H1 (cell line): ENCODE measurements at regions not wholly inside any gene's neighbourhood (a gene's known extent, or its start where the extent isn't known, plus 50 kb on each side); places are given as distances from the start of the nearest gene placed in this dataset.

Experiments
- CTCF ChIA-PET: fragments of 300-600 bp; sonication (Branson Sonifier 250); formaldehyde crosslinking; loops from one replicate; lab custom pipeline; 2021; ENCODE audit not compliant: partially characterized antibody; lab: Charles Lee
- POLR2A ChIA-PET: fragments of 300-600 bp; sonication (Branson Sonifier 250); formaldehyde crosslinking; loops from one replicate; lab custom pipeline; 2021; ENCODE audit warnings: inconsistent platforms; ENCODE audit not compliant: partially characterized antibody; lab: Charles Lee
- DNase-seq, 2 experiments: peaks; one replicate each; pipeline versions ENCODE4 v3.0.0 to v3.0.0-alpha.2; 2010 to 2022; ENCODE audit warnings: low spot score in 2 of 2, low read depth in 1 of 2, mixed read lengths in 1 of 2
- FAIRE-seq: peaks from 2 replicates; lab custom pipeline; 2011; peaks lifted over from hg19 to GRCh38; lab: Jason Lieb, UNC
- H2AFZ ChIP-seq: 2 replicates; pipeline ENCODE4 v1.8.1; 2012; ENCODE audit warnings: low read length, inconsistent platforms
- H2AK5ac ChIP-seq: 2 replicates; pipeline ENCODE4 v1.6.1; 2013; ENCODE audit warnings: low read depth, low read length
- H2BK120ac ChIP-seq: replicated peaks from 2 replicates; pipeline ENCODE3; 2013; ENCODE audit warnings: low read depth, low read length, inconsistent platforms
- H2BK12ac ChIP-seq: 2 replicates; pipeline ENCODE4 v1.6.1; 2013; ENCODE audit warnings: low read depth, low read length
- H2BK15ac ChIP-seq: 2 replicates; pipeline ENCODE4 v1.6.1; 2013; ENCODE audit warnings: low read length
- H2BK20ac ChIP-seq: 2 replicates; pipeline ENCODE4 v1.6.1; 2013; ENCODE audit warnings: low read length
- H2BK5ac ChIP-seq: 2 replicates; pipeline ENCODE4 v1.6.1; 2013; ENCODE audit warnings: low read depth, low read length
- H3K14ac ChIP-seq: 2 replicates; pipeline ENCODE4 v1.6.1; 2013; ENCODE audit warnings: inconsistent platforms; ENCODE audit not compliant: insufficient read length
- H3K18ac ChIP-seq: 2 replicates; pipeline ENCODE4 v1.6.1; 2013; ENCODE audit warnings: low read length; ENCODE audit errors: extremely low read depth
- H3K23ac ChIP-seq: 2 replicates; pipeline ENCODE4 v1.6.1; 2013; ENCODE audit warnings: inconsistent platforms; ENCODE audit not compliant: insufficient read length
- H3K23me2 ChIP-seq: 2 replicates; pipeline ENCODE4 v1.6.1; 2013; ENCODE audit warnings: low read depth, low read length
- H3K27ac ChIP-seq: 2 replicates; pipeline ENCODE4 v1.6.1; 2011; ENCODE audit warnings: low read depth, low read length, inconsistent platforms
- H3K27me3 ChIP-seq, 4 experiments: replicated peaks in 1 of 4; 1 replicate in 1 of 4; 2 replicates in 3 of 4; pipeline versions ENCODE4 v1.6.1 to v1.8.1; 2011 to 2013; ENCODE audit warnings: low read length in 3 of 4, mild to moderate bottlenecking in 3 of 4, inconsistent platforms in 2 of 4, mixed read lengths in 2 of 4, moderate library complexity in 1 of 4; ENCODE audit not compliant: control insufficient read depth in 3 of 4, insufficient read depth in 3 of 4; ENCODE audit errors: extremely low read depth in 1 of 4
- H3K36me3 ChIP-seq, 4 experiments: 2 replicates each; pipeline versions ENCODE4 v1.6.1 to v1.8.1; 2011 to 2013; ENCODE audit warnings: mild to moderate bottlenecking in 4 of 4, low read length in 3 of 4, moderate library complexity in 2 of 4, control low read depth in 1 of 4, inconsistent platforms in 1 of 4; ENCODE audit not compliant: insufficient read depth in 4 of 4, control insufficient read depth in 2 of 4
- H3K4ac ChIP-seq: replicated peaks from 2 replicates; pipeline ENCODE3; 2013; ENCODE audit warnings: low read length, low read depth, mixed read lengths, inconsistent platforms; ENCODE audit not compliant: insufficient read length
- H3K4me1 ChIP-seq, 4 experiments: replicated peaks in 1 of 4; 1 replicate in 1 of 4; 2 replicates in 3 of 4; pipeline versions ENCODE4 v1.6.1 to v1.8.1; 2011 to 2013; ENCODE audit warnings: low read length in 3 of 4, inconsistent platforms in 2 of 4, mixed read lengths in 1 of 4; ENCODE audit not compliant: insufficient read depth in 4 of 4, control insufficient read depth in 3 of 4
- H3K4me2 ChIP-seq, 2 experiments: 2 replicates each; pipeline versions ENCODE4 v1.6.1 to v1.8.1; 2011 to 2013; ENCODE audit warnings: low read depth in 2 of 2, low read length in 2 of 2, control low read depth in 1 of 2, inconsistent platforms in 1 of 2, mild to moderate bottlenecking in 1 of 2; ENCODE audit not compliant: insufficient read depth in 1 of 2
- H3K4me3 ChIP-seq, 4 experiments: fragments of 200-600, 300-600 bp in 1 of 4; sonication (generic), shearing (Covaris generic), sonication (Bioruptor Twin) in 1 of 4; 2 replicates each; pipeline versions ENCODE4 v1.5.1 to v1.8.1; 2011 to 2016; ENCODE audit warnings: low read length in 4 of 4, low read depth in 3 of 4, control low read depth in 2 of 4, inconsistent platforms in 2 of 4, mild to moderate bottlenecking in 2 of 4, mixed read lengths in 1 of 4, moderate library complexity in 1 of 4; ENCODE audit not compliant: insufficient read depth in 2 of 4; ENCODE audit errors: extremely low read depth in 1 of 4
- H3K56ac ChIP-seq: replicated peaks from 2 replicates; pipeline ENCODE3; 2013; ENCODE audit warnings: low read depth, mild to moderate bottlenecking, mixed read lengths, low read length, inconsistent platforms; ENCODE audit not compliant: insufficient read length
- H3K79me1 ChIP-seq: 2 replicates; pipeline ENCODE4 v1.6.1; 2013; ENCODE audit warnings: low read depth, low read length, control low read depth
- H3K79me2 ChIP-seq, 2 experiments: 2 replicates each; pipeline versions ENCODE4 v1.6.1 to v1.8.1; 2012 to 2013; ENCODE audit warnings: low read length in 2 of 2, mild to moderate bottlenecking in 2 of 2, inconsistent platforms in 1 of 2; ENCODE audit not compliant: insufficient read depth in 2 of 2, control insufficient read depth in 1 of 2
- H3K9ac ChIP-seq, 4 experiments: replicated peaks in 1 of 4; 1 replicate in 1 of 4; 2 replicates in 3 of 4; pipeline versions ENCODE4 v1.6.1 to v1.8.1; 2011 to 2013; ENCODE audit warnings: low read depth in 3 of 4, low read length in 3 of 4, control low read depth in 2 of 4, mild to moderate bottlenecking in 2 of 4, moderate library complexity in 2 of 4, inconsistent platforms in 1 of 4; ENCODE audit errors: extremely low read depth in 1 of 4
- H3K9me3 ChIP-seq, 2 experiments: 2 replicates each; pipeline versions ENCODE4 v1.6.1 to v1.8.1; 2012 to 2013; ENCODE audit warnings: mild to moderate bottlenecking in 2 of 2, moderate library complexity in 2 of 2, control low read depth in 1 of 2, inconsistent platforms in 1 of 2, low read depth in 1 of 2, low read length in 1 of 2, mixed read lengths in 1 of 2; ENCODE audit not compliant: insufficient read depth in 2 of 2
- H4K20me1 ChIP-seq, 2 experiments: replicated peaks in 1 of 2; 2 replicates each; pipeline versions ENCODE3 to v1.8.1; 2011 to 2013; ENCODE audit warnings: inconsistent platforms in 2 of 2, low read length in 2 of 2, mild to moderate bottlenecking in 1 of 2; ENCODE audit not compliant: insufficient read depth in 2 of 2, control insufficient read depth in 1 of 2
- H4K5ac ChIP-seq: 2 replicates; pipeline ENCODE4 v1.6.1; 2013; ENCODE audit warnings: low read length, low read depth, mixed read lengths, inconsistent platforms; ENCODE audit not compliant: insufficient read length
- H4K8ac ChIP-seq: 2 replicates; pipeline ENCODE4 v1.8.0; 2013; ENCODE audit warnings: mild to moderate bottlenecking, moderate library complexity, low read length, inconsistent platforms; ENCODE audit not compliant: insufficient read depth; ENCODE audit errors: extremely low read depth
- H4K91ac ChIP-seq: replicated peaks from 2 replicates; pipeline ENCODE3; 2013; ENCODE audit warnings: low read length, mixed read lengths, inconsistent platforms; ENCODE audit not compliant: insufficient read length
- BACH1 ChIP-seq: IDR thresholded peaks from 2 replicates; pipeline ENCODE4 v1.6.1; 2012; ENCODE audit warnings: low read length, improper control_type of control experiment
- BRCA1 ChIP-seq: IDR thresholded peaks from 2 replicates; pipeline ENCODE4 v1.6.1; 2012; ENCODE audit warnings: low read depth, low read length, improper control_type of control experiment
- CTCF ChIP-seq, 3 experiments: IDR thresholded peaks; 1 replicate in 2 of 3; 2 replicates in 1 of 3; pipeline versions ENCODE4 v1.5.1 to v1.6.1; 2011; ENCODE audit warnings: low read length in 3 of 3, mild to moderate bottlenecking in 3 of 3, inconsistent platforms in 2 of 3, low read depth in 1 of 3, moderate library complexity in 1 of 3; ENCODE audit not compliant: insufficient read depth in 1 of 3; ENCODE audit errors: control extremely low read depth in 1 of 3
- GTF2F1 ChIP-seq: IDR thresholded peaks from 2 replicates; pipeline ENCODE4 v1.6.1; 2012; ENCODE audit warnings: low read depth, low read length, improper control_type of control experiment, borderline replicate concordance
- JUND ChIP-seq: IDR thresholded peaks from 2 replicates; pipeline ENCODE4 v1.6.1; 2011; ENCODE audit warnings: mild to moderate bottlenecking, improper control_type of control experiment, low read length
- MAX ChIP-seq: IDR thresholded peaks from 2 replicates; pipeline ENCODE4 v1.6.1; 2012; ENCODE audit warnings: inconsistent platforms
- NANOG ChIP-seq: IDR thresholded peaks from 2 replicates; pipeline ENCODE4 v1.6.1; 2011; ENCODE audit warnings: low read length, low read depth, mild to moderate bottlenecking, inconsistent platforms; ENCODE audit not compliant: insufficient read depth, poor library complexity, severe bottlenecking
- PHF8 ChIP-seq: fragments of 200-600 bp; sonication (generic); conservative IDR thresholded peaks from 2 replicates; pipeline ENCODE4 v1.7.1; 2012; ENCODE audit warnings: low read depth, mild to moderate bottlenecking, inconsistent platforms, low read length, moderate library complexity
- SIN3A ChIP-seq, 2 experiments: IDR thresholded peaks in 1 of 2; conservative IDR thresholded peaks in 1 of 2; 2 replicates each; pipeline ENCODE4 v1.6.1; 2011 to 2012; ENCODE audit warnings: low read length in 2 of 2, improper control_type of control experiment in 1 of 2, low read depth in 1 of 2, mild to moderate bottlenecking in 1 of 2
- SIX5 ChIP-seq: IDR thresholded peaks from 2 replicates; pipeline ENCODE4 v1.6.1; 2011; ENCODE audit warnings: mild to moderate bottlenecking, low read depth, low read length
- SUZ12 ChIP-seq: fragments of 200-600 bp; sonication (generic); IDR thresholded peaks from 2 replicates; pipeline ENCODE4 v1.6.1; 2012; ENCODE audit warnings: mild to moderate bottlenecking, inconsistent platforms, low read length, moderate library complexity, mixed read lengths
- TAF1 ChIP-seq: IDR thresholded peaks from 2 replicates; pipeline ENCODE4 v1.6.1; 2011; ENCODE audit warnings: mild to moderate bottlenecking, low read depth, low read length
- WGBS, 2 experiments: shearing (Covaris generic) in 1 of 2; methylation state at CpG; one replicate each; pipeline versions ENCODE4 v1.1.6 to v1.1.7; 2013 to 2015; ENCODE audit warnings: low lambda C conversion rate in 2 of 2, mixed read lengths in 2 of 2, inconsistent platforms in 1 of 2, low coverage in 1 of 2, missing lambda C conversion rate in 1 of 2; ENCODE audit not compliant: insufficient replicate concordance in 2 of 2, insufficient coverage in 1 of 2, insufficient read length in 1 of 2; ENCODE audit errors: extremely low coverage in 1 of 2, missing lambda C conversion rate in 1 of 2; 5-methylcytosine and 5-hydroxymethylcytosine counted together

GRCh38 chr6:28600245-28600644, 74.6 kb downstream of the GPX5 start:
- no peak overlapping the region for H2AFZ ChIP-seq
- H3K36me3 ChIP-seq: no peaks in the 10 kb centered on the region
- FAIRE-seq: no peak
- H4K91ac ChIP-seq: no peak overlapping the region
- no peak overlapping the region for H3K27ac ChIP-seq
- no peak overlapping the region for H2BK5ac ChIP-seq
- no peak overlapping the region for H3K9ac ChIP-seq
- H3K79me1 ChIP-seq: no peaks in the 10 kb centered on the region
- H4K8ac ChIP-seq: no peak overlapping the region
- CTCF ChIA-PET: interaction anchor here (1.8 to 2.2 kb wide), 2 partner anchors 35 to 58 kb away, joined by 8 to 9 read pairs; no protein-coding TSS in a partner anchor
- no peak overlapping the region for H3K23ac ChIP-seq
- no peak overlapping the region for H3K4me3 ChIP-seq
- no peaks in the 10 kb centered on the region; the same call in 1 of the 2 replicates for H3K23me2 ChIP-seq
- H3K4ac ChIP-seq: no peak overlapping the region
- POLR2A ChIA-PET: no interaction called here
- no peaks in the 10 kb centered on the region for H3K79me2 ChIP-seq
- H3K14ac ChIP-seq: no peak overlapping the region
- no peak overlapping the region for H2BK15ac ChIP-seq
- 87% methylated on average over 7 of the region's 7 CpGs; no CpG with 5 or more reads in 1 of the 2 experiments for WGBS, 2 experiments
- H3K9me3 ChIP-seq: no peaks in the 10 kb centered on the region
- no peak overlapping the region for H2BK12ac ChIP-seq
- H3K4me2 ChIP-seq: no peak overlapping the region
- no peak overlapping the region for H2BK120ac ChIP-seq
- no peak overlapping the region for H2BK20ac ChIP-seq
- H3K56ac ChIP-seq: no peak overlapping the region
- no peak for DNase-seq
- no peaks in the 10 kb centered on the region for H3K27me3 ChIP-seq
- peaks cover 0 to 4% (median 0%) of the 10 kb centered on the region in 4 experiments; a peak in 1 of 7 replicates for H3K4me1 ChIP-seq
- no peak overlapping the region for H4K5ac ChIP-seq
- H3K18ac ChIP-seq: no peak overlapping the region
- no peak overlapping the region for H2AK5ac ChIP-seq
- H4K20me1 ChIP-seq: no peaks in the 10 kb centered on the region
- TF ChIP-seq PHF8 (no peak), NANOG (no peak), SUZ12 (no peak), TAF1 (no peak), MAX (no peak), BACH1 (no peak), BRCA1 (no peak), CTCF (IDR thresholded peaks at IDR 0.05; ENCODE audit: control extremely low read depth in 1 of 3, insufficient read depth in 1 of 3, low read depth in 1 of 3, low read length in 3 of 3) (no peak), GTF2F1 (no peak), JUND (no peak), SIN3A (conservative IDR thresholded peaks at IDR 0.05 in 1 of 2, IDR thresholded peaks at IDR 0.05 in 1 of 2; ENCODE audit: low read depth in 1 of 2, low read length in 2 of 2) (no peak), SIX5 (no peak)
